NOMO-1 treated with DMSO at 0.1 percent for 48 hours (cell line): ENCODE measurements at regions not wholly inside any gene's neighbourhood (a gene's known extent, or its start where the extent isn't known, plus 50 kb on each side); places are given as distances from the start of the nearest gene placed in this dataset.
"Not testable (repeated sequence)": the region's sequence is repeated elsewhere in the genome, so short reads cannot be mapped to it uniquely, and the experiment has no call there.

Source experiments
- DNase-seq: peaks from one replicate; lab custom pipeline; 2025; ENCODE audit not compliant: unreplicated experiment; lab: John Stamatoyannopoulos, UW

DNA sequence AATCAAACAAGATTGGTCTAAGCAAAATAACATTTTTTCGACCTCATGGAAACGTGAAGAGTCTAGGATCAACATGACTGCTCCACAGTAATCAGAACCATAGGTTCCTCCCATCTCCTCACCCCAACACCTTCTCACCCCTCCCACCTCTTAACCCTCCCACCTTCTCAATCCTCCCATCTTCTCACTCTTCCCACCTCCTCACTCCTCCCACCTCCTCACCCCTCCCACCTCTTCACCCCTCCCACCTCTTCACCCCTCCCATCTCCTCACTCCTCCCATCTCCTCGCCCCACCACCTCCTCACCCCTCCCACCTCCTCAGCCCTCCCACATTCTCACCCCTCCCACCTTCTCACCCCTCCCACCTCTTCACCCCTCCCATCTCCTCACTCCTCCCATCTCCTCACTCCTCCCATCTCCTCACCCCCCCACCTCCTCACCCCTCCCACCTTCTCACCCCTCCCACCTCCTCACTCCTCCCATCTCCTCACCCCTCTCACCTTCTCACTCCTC lies 567.4 kb downstream of the C6orf118 start:
- no peak for DNase-seq

GRCh38 chr6:164736090-164736489 lies 573.3 kb downstream of the C6orf118 start:
- DNase-seq = not testable (repeated sequence)

DNA sequence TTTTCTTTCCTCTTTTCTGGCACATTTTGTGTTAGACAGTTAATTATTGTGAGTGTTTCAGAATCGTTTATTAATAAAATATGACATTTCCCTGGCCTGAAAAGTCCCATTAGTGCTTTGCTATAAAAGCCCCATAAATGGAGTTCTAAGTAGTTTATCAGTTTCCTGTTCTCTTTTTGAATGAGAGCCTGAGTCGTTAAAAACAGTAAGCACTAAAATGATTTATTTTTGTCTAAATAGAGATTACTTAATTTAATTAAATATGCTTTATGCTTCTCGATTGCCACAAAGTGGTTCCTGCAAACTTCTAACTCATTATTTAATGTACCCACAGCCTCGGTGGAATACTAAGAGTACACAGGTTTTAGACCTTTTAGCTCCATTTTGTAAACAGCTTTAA lies 577.9 kb downstream of the C6orf118 start:
- no peak for DNase-seq

- DNase-seq = no peak
These were observed 587.9 kb downstream of the C6orf118 start for GRCh38 chr6:164721460-164721859.

- DNase-seq = no peak
These were observed 608.9 kb downstream of the C6orf118 start for GRCh38 chr6:164700497-164700896.

- no peak for DNase-seq
These were observed 613.5 kb downstream of the C6orf118 start for GRCh38 chr6:164695896-164696295.

DNA sequence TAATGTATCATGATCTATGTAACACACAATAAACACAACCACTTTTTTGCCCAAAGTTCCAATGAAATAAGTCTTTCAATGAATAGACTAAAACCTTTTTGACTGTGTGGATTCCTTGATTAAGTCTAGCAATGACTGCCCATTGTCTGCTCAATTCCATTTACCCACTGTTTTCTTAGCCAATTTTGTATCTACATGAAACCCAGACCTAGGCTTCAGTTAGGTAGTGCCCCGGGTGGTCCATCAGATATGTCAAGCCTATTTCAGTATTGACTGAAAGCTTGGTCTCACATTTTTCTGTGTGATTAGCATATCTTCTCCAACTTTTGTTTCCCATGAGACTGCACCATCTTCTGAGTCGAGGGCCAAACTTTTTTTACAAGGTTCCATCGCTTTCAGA lies 615.0 kb downstream of the C6orf118 start:
- DNase-seq = no peak

- DNase-seq = no peak
These were observed 615.5 kb downstream of the C6orf118 start for GRCh38 chr6:164693944-164694343.

- DNase-seq = no peak
These were observed 616.5 kb downstream of the C6orf118 start for GRCh38 chr6:164692772-164693510.

- DNase-seq = no peak
These were observed 618.5 kb downstream of the C6orf118 start for GRCh38 chr6:164690702-164691500.

DNA sequence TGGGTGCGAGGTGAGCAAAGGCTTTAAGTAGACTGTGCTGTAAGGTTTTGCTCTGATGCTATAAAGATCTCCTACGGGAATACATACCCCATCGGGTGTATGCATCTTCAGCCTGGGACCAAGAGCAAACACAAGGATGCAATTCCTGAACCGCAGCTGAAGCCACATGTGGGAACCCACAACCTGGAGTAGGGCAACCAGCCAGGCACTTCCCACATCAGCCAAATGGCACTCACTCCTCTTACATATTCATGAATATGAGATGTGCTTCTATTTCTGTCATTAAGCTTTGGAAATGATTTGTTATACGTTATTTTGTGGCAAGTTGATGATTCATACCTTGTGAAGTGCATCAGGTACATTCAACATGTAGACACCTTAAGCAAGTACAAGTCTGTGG lies 619.2 kb downstream of the C6orf118 start:
- DNase-seq = no peak

GRCh38 chr6:164665328-164665727 lies 644.1 kb downstream of the C6orf118 start:
- no peak for DNase-seq

DNA sequence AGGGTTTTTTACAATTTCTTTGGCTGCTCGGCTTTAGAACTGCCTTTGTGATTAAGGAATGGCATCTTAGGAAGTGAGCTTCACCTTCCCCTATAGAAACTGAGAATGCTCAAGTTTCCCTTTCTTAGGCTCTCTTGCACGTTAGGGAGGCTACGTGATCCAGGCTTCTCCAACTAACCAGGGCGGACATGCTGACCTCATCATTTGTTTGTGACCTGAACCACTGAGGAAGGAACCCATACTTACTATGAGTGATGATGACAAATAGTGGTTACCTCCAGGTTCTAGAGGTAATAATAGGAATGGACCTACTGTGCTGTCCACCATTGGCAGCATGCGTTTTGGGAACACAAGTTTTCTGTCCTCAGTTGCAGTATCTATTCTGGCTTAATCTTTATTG lies 645.8 kb downstream of the C6orf118 start:
- DNase-seq = no peak

GRCh38 chr6:164661716-164662115 lies 647.7 kb downstream of the C6orf118 start:
- no peak for DNase-seq

- DNase-seq = no peak
These were observed 648.6 kb downstream of the C6orf118 start for GRCh38 chr6:164660781-164661180.

DNA sequence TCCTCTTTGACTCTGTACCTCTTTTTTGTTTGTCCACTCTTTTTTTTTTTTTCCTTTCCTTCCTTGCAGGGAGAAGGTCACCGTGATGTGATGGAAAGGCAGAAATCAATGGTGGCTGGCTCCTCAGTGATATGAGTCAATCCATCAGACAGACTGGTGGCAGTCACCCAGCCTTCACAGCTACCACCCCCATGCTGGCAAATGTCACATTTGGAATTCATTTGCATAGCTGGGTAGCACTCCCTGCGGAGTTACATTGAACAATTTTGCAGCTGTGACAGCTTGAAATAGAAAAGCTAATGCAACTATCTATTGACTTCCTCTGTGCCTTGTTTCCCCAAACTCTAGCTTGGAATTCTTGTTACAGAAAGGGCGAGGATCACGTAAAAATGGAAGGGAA lies 668.4 kb downstream of the C6orf118 start:
- DNase-seq = no peak

- DNase-seq = peak; percentile 53
These were observed 681.0 kb downstream of the C6orf118 start for GRCh38 chr6:164628302-164628931.

DNA sequence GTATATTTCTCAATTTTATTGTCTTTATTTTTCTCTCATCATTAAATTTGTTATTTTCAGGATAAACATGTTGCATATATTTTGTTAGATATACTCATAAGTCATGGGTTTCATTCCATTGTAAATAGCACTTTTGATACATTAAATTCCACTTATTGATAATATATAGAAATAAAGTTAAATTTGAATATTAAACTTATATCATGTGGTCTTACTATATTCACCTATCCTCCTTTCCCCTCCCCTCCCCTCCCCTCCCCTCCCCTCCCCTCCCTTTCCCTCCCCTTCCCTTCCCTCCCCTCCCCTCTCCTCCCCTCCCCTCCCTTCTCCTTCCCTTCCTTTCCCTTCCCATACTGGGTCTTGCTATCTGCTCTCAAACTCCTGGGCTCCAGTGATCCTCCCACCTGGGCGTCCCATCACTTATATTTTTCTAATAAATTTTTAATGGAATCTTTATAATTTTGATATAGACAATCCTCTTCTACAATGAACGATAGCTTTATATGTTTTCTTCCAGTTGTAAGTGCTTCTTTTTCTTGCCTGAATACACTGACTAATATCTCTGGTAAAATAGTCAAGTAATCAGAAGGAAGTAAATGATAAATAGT lies 692.4 kb downstream of the C6orf118 start:
- no peak for DNase-seq

DNA sequence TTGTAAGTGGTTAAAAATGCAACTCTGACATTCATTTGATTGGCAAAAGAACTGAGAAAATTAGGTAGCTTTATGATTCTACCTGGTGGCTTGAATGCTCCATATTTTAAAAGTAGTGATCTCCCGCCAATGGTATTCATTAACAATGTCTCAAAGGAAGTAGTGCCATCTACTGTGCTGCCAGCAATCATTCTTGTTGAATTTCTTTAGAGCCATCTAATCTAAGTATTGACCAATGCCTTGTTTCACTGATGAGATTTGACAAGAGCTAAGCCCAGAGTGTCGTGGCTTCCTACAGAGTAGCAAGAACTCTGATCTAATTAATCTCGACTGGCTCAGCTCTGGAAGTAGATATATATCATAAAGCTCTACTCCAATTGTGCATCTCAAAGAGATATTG lies 696.7 kb downstream of the C6orf118 start:
- no peak for DNase-seq

DNA sequence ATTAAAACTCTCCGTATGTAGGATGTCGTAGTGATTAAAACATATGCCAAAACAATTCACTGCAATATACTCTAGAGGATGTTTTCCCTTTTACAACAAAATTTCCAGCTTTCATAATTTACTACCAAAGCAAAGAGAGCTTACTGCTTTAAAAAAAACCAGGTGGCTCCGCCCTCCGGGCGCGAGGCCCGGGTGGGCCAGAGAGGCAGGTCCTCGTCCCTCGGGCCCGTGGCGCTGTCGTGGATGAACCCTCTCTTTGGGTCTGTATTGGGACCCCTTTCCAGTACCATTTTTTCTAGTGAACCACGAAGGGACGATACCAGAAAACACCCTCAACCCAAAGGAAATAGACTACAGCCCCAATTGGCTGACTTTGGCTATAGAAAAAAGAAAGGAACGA lies 698.5 kb downstream of the C6orf118 start:
- DNase-seq = not testable (repeated sequence)

GRCh38 chr6:164602415-164602814 lies 707.0 kb downstream of the C6orf118 start:
- not testable (repeated sequence) for DNase-seq
